HEK293 (cell line): ENCODE measurements at regions not wholly inside any gene's neighbourhood (a gene's known extent, or its start where the extent isn't known, plus 50 kb on each side); places are given as distances from the start of the nearest gene placed in this dataset.

Source experiments
- CTCF ChIA-PET: fragments of 350-600 bp; formaldehyde crosslinking; extraction: SDS; loops from one replicate; lab custom pipeline; 2021; ENCODE audit warnings: antibody characterized with exemption; lab: Yijun Ruan, JAX
- POLR2A ChIA-PET: fragments of 300-600 bp; formaldehyde crosslinking; extraction: SDS; loops from one replicate; lab custom pipeline; 2020; ENCODE audit warnings: antibody characterized with exemption, inconsistent platforms; lab: Yijun Ruan, JAX
- H3K27ac ChIP-seq: fragments of 200-500 bp; sonication (Bioruptor generic); 2 replicates; pipeline ENCODE4 v1.5.1; 2014; ENCODE audit warnings: low read depth, low read length, control low read depth, inconsistent platforms; ENCODE audit errors: extremely low read depth
- H3K36me3 ChIP-seq, 2 experiments: fragments of 200-500 bp in 1 of 2; sonication (Bioruptor generic) in 1 of 2; 1 replicate in 1 of 2; 2 replicates in 1 of 2; pipeline ENCODE4 v1.5.1; 2014 to 2017; ENCODE audit warnings: inconsistent platforms in 2 of 2, low read length in 2 of 2; ENCODE audit not compliant: control insufficient read depth in 2 of 2, insufficient read depth in 1 of 2
- H3K4me1 ChIP-seq: fragments of 200-500 bp; sonication (Bioruptor generic); 2 replicates; pipeline ENCODE4 v1.5.1; 2014; ENCODE audit warnings: mild to moderate bottlenecking, low read length, inconsistent platforms; ENCODE audit not compliant: control insufficient read depth, insufficient read depth
- H3K4me3 ChIP-seq: 2 replicates; pipeline ENCODE4 v1.5.1; 2011; ENCODE audit warnings: low read depth, mild to moderate bottlenecking, control low read depth, low read length, moderate library complexity
- H3K9me3 ChIP-seq: fragments of 200-500 bp; sonication (Bioruptor generic); 2 replicates; pipeline ENCODE4 v1.5.1; 2014; ENCODE audit warnings: low read depth, low read length, inconsistent platforms; ENCODE audit not compliant: control insufficient read depth, insufficient read depth
- BCL11A ChIP-seq: fragments of 450-650 bp; formaldehyde crosslinking; IDR thresholded peaks from 2 replicates; pipeline ENCODE4 v1.5.1; 2016; ENCODE audit warnings: low read depth, missing biosample characterization, missing genetic modification characterization
- GFI1B ChIP-seq: fragments of 450-650 bp; formaldehyde crosslinking; IDR thresholded peaks from 2 replicates; pipeline ENCODE4 v1.5.1; 2016; ENCODE audit warnings: missing biosample characterization, missing genetic modification characterization
- HOXA7 ChIP-seq: sonication (generic); formaldehyde crosslinking; IDR thresholded peaks from 2 replicates; pipeline ENCODE4 v1.8.1; 2022; ENCODE audit warnings: missing genetic modification reagents, borderline replicate concordance
- HOXD13 ChIP-seq: sonication (generic); formaldehyde crosslinking; IDR thresholded peaks from 2 replicates; pipeline ENCODE4 v1.8.0; 2022; ENCODE audit warnings: missing genetic modification reagents, borderline replicate concordance
- IKZF3 ChIP-seq: fragments of 450-650 bp; IDR thresholded peaks from 2 replicates; pipeline ENCODE4 v1.5.0; 2018; ENCODE audit warnings: missing biosample characterization, mild to moderate bottlenecking, missing genetic modification characterization, moderate library complexity
- PRDM1 ChIP-seq: fragments of 450-650 bp; formaldehyde crosslinking; IDR thresholded peaks from 2 replicates; pipeline ENCODE4; 2016; ENCODE audit warnings: missing biosample characterization, missing genetic modification characterization
- PRDM10 ChIP-seq: fragments of 450-650 bp; formaldehyde crosslinking; IDR thresholded peaks from 2 replicates; pipeline ENCODE4 v1.5.1; 2016; ENCODE audit warnings: missing biosample characterization, missing genetic modification characterization
- ZBTB48 ChIP-seq: fragments of 450-650 bp; formaldehyde crosslinking; IDR thresholded peaks from 2 replicates; pipeline ENCODE4 v1.5.1; 2016; ENCODE audit warnings: missing biosample characterization, missing genetic modification characterization
- ZFP3 ChIP-seq: fragments of 450-650 bp; formaldehyde crosslinking; IDR thresholded peaks from 2 replicates; pipeline ENCODE4 v1.5.1; 2016; ENCODE audit warnings: low read depth, missing biosample characterization, missing genetic modification characterization
- ZNF112 ChIP-seq: fragments of 450-650 bp; formaldehyde crosslinking; IDR thresholded peaks from 2 replicates; pipeline ENCODE4 v1.5.0; 2017; ENCODE audit warnings: missing biosample characterization, missing genetic modification characterization
- ZNF138 ChIP-seq: fragments of 450-650 bp; formaldehyde crosslinking; IDR thresholded peaks from 2 replicates; pipeline ENCODE4 v1.5.1; 2016; ENCODE audit warnings: missing biosample characterization, missing genetic modification characterization, borderline replicate concordance
- ZNF140 ChIP-seq: fragments of 450-650 bp; formaldehyde crosslinking; IDR thresholded peaks from 2 replicates; pipeline ENCODE4 v1.5.1; 2016; ENCODE audit warnings: missing biosample characterization, missing genetic modification characterization
- ZNF155 ChIP-seq: fragments of 450-650 bp; formaldehyde crosslinking; IDR thresholded peaks from 2 replicates; pipeline ENCODE4 v1.5.1; 2016; ENCODE audit warnings: missing biosample characterization, missing genetic modification characterization
- ZNF311 ChIP-seq: fragments of 450-650 bp; formaldehyde crosslinking; IDR thresholded peaks from 2 replicates; pipeline ENCODE4 v1.5.1; 2017; ENCODE audit warnings: missing biosample characterization, missing genetic modification characterization, borderline replicate concordance
- ZNF341 ChIP-seq: fragments of 450-650 bp; formaldehyde crosslinking; IDR thresholded peaks from 2 replicates; pipeline ENCODE4; 2016; ENCODE audit warnings: low read depth, missing biosample characterization, missing genetic modification characterization
- ZNF521 ChIP-seq: fragments of 450-650 bp; formaldehyde crosslinking; IDR thresholded peaks from 2 replicates; pipeline ENCODE4 v1.5.1; 2017; ENCODE audit warnings: missing biosample characterization, mild to moderate bottlenecking, missing genetic modification characterization
- ZNF549 ChIP-seq: fragments of 450-650 bp; IDR thresholded peaks from 2 replicates; pipeline ENCODE4 v1.5.1; 2018; ENCODE audit warnings: missing biosample characterization, missing genetic modification characterization, mild to moderate bottlenecking, inconsistent platforms, moderate library complexity
- ZNF555 ChIP-seq: fragments of 450-650 bp; formaldehyde crosslinking; conservative IDR thresholded peaks from 2 replicates; pipeline ENCODE4 v1.5.1; 2017; ENCODE audit warnings: missing biosample characterization, mild to moderate bottlenecking, missing genetic modification characterization, inconsistent platforms
- ZNF596 ChIP-seq: fragments of 450-650 bp; IDR thresholded peaks from 2 replicates; pipeline ENCODE4 v1.5.0; 2018; ENCODE audit warnings: missing biosample characterization, mild to moderate bottlenecking, missing genetic modification characterization, moderate library complexity
- ZNF776 ChIP-seq: fragments of 450-650 bp; formaldehyde crosslinking; IDR thresholded peaks from 2 replicates; pipeline ENCODE4 v1.5.0; 2017; ENCODE audit warnings: missing biosample characterization, missing genetic modification characterization, borderline replicate concordance
- ZNF830 ChIP-seq: fragments of 450-650 bp; IDR thresholded peaks from 2 replicates; pipeline ENCODE4 v1.5.0; 2018; ENCODE audit warnings: missing biosample characterization, missing genetic modification characterization, low read depth, mild to moderate bottlenecking, moderate library complexity
- ZSCAN23 ChIP-seq: fragments of 450-650 bp; formaldehyde crosslinking; IDR thresholded peaks from 2 replicates; pipeline ENCODE4 v1.5.1; 2016; ENCODE audit warnings: missing biosample characterization, missing genetic modification characterization
- TF ChIP-seq, protein P1 (sequence below): fragments of 450-650 bp; formaldehyde crosslinking; IDR thresholded peaks from 2 replicates; pipeline ENCODE4 v1.5.1; 2016; ENCODE audit warnings: missing biosample characterization, missing genetic modification characterization
- TF ChIP-seq, protein P2 (sequence below): fragments of 450-650 bp; formaldehyde crosslinking; IDR thresholded peaks from 2 replicates; pipeline ENCODE4 v1.5.0; 2017; ENCODE audit warnings: missing biosample characterization, missing genetic modification characterization, borderline replicate concordance

DNA sequence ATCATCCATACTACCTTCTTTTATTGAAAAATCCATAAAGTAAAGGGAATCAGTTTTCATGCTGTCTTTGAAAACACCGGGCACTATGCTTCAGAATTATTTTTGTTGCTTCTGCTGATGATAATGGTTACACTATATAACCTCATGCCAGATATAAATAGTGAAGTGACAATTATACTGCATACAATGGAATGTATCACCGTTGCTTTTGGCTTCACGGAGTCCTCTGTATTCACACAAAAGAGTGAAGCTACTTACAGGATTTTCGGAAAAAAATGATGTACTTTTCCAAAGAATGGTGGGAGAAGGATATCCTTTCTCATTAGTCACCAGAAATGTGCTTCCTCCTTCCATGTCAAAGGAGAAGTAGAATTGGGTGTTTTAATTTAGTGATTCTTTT lies 159.1 kb upstream of the PITX2 start:
- no peak for TF ChIP-seq ZBTB48
- no peak for TF ChIP-seq ZNF112 (tag by site-specific recombination)
- no peak for TF ChIP-seq ZNF776
- TF ChIP-seq ZNF555 = no peak
- TF ChIP-seq PRDM1 (tag by site-specific recombination) = no peak
- TF ChIP-seq, protein P1, sequence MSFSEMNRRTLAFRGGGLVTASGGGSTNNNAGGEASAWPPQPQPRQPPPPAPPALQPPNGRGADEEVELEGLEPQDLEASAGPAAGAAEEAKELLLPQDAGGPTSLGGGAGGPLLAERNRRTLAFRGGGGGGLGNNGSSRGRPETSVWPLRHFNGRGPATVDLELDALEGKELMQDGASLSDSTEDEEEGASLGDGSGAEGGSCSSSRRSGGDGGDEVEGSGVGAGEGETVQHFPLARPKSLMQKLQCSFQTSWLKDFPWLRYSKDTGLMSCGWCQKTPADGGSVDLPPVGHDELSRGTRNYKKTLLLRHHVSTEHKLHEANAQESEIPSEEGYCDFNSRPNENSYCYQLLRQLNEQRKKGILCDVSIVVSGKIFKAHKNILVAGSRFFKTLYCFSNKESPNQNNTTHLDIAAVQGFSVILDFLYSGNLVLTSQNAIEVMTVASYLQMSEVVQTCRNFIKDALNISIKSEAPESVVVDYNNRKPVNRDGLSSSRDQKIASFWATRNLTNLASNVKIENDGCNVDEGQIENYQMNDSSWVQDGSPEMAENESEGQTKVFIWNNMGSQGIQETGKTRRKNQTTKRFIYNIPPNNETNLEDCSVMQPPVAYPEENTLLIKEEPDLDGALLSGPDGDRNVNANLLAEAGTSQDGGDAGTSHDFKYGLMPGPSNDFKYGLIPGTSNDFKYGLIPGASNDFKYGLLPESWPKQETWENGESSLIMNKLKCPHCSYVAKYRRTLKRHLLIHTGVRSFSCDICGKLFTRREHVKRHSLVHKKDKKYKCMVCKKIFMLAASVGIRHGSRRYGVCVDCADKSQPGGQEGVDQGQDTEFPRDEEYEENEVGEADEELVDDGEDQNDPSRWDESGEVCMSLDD (tag by site-specific recombination) = no peak
- TF ChIP-seq, protein P2, sequence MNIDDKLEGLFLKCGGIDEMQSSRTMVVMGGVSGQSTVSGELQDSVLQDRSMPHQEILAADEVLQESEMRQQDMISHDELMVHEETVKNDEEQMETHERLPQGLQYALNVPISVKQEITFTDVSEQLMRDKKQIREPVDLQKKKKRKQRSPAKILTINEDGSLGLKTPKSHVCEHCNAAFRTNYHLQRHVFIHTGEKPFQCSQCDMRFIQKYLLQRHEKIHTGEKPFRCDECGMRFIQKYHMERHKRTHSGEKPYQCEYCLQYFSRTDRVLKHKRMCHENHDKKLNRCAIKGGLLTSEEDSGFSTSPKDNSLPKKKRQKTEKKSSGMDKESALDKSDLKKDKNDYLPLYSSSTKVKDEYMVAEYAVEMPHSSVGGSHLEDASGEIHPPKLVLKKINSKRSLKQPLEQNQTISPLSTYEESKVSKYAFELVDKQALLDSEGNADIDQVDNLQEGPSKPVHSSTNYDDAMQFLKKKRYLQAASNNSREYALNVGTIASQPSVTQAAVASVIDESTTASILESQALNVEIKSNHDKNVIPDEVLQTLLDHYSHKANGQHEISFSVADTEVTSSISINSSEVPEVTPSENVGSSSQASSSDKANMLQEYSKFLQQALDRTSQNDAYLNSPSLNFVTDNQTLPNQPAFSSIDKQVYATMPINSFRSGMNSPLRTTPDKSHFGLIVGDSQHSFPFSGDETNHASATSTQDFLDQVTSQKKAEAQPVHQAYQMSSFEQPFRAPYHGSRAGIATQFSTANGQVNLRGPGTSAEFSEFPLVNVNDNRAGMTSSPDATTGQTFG (tag by site-specific recombination) = no peak
- Histone ChIP-seq H3K4me3 (no peak overlapping the region), H3K27ac (no peak overlapping the region), H3K36me3 (no peaks in the 10 kb centered on the region), H3K4me1 (no peaks in the 10 kb centered on the region), H3K9me3 (no peaks in the 10 kb centered on the region)
- CTCF ChIA-PET = no interaction called here
- POLR2A ChIA-PET = no interaction called here

DNA sequence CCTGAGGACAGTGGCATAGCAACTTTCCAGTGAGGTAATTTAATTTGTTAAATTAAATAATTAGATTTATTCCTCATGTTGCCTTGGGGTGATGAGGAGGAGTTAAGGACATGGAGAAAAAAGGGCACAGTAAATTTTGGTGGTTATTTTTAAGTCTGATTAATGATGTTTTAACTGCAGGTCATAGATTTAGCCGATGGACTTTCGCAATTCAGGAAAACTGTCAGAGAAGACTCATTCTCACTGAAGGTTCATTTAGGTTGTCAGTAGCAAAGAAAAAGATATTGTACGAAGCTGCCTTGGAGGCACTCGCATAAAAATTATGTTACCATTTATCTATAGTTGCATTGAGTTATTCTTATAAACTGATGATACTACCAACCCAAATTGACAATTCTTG lies 164.2 kb upstream of the PITX2 start:
- H3K36me3 ChIP-seq = no peaks in the 10 kb centered on the region
- ChIA-PET POLR2A (no interaction called here), CTCF (no interaction called here)
- H3K4me1 ChIP-seq = no peaks in the 10 kb centered on the region
- no peak overlapping the region for H3K27ac ChIP-seq
- H3K9me3 ChIP-seq = no peaks in the 10 kb centered on the region
- TF ChIP-seq ZFP3 (tag by site-specific recombination) = no peak
- no peak for TF ChIP-seq ZNF155 (tag by site-specific recombination)
- no peak for TF ChIP-seq BCL11A (tag by site-specific recombination)
- TF ChIP-seq ZNF521 = no peak
- TF ChIP-seq ZSCAN23 (tag by site-specific recombination) = no peak
- TF ChIP-seq ZNF311 (tag by site-specific recombination) = no peak
- TF ChIP-seq GFI1B (tag by site-specific recombination) = no peak
- TF ChIP-seq HOXD13 = no peak
- TF ChIP-seq ZNF596 (tag by site-specific recombination) = no peak
- TF ChIP-seq ZNF341 (tag by site-specific recombination) = no peak
- no peak for TF ChIP-seq ZNF776
- no peak for TF ChIP-seq PRDM1 (tag by site-specific recombination)
- H3K4me3 ChIP-seq = no peak overlapping the region

DNA sequence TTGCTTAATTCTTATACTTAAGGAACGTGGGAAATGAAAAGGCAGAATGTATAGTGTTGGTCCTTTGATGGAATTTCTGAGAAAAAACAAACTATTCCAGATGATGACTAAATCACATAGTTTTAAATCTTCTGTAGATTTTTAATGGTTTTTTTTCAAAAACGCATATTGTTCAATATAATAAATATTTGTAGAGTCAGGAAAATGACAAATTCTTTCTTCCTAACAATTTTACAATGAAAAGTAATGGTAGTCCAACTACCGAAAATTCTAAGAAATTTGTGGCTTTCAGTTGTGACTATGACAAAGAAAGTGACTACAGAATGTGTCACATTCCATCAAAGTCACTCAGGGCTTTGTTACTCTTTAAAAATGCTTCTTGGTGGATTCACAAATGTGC lies 164.8 kb upstream of the PITX2 start:
- ChIA-PET POLR2A (no interaction called here), CTCF (no interaction called here)
- no peak for TF ChIP-seq ZNF830 (tag by site-specific recombination)
- no peak for TF ChIP-seq IKZF3 (tag by site-specific recombination)
- no peak for TF ChIP-seq ZNF549 (tag by site-specific recombination)
- TF ChIP-seq HOXA7 (CRISPR knock-in tag) = no peak
- no peak for TF ChIP-seq PRDM10 (tag by site-specific recombination)
- no peak for TF ChIP-seq ZNF138
- no peak for TF ChIP-seq ZNF776
- no peak for TF ChIP-seq ZNF140
- Histone ChIP-seq H3K9me3 (no peaks in the 10 kb centered on the region), H3K27ac (no peak overlapping the region), H3K36me3 (no peaks in the 10 kb centered on the region), H3K4me3 (no peak overlapping the region), H3K4me1 (no peaks in the 10 kb centered on the region)
